ENCODE measurements at regions not wholly inside any gene's neighbourhood (a gene's known extent, or its start where the extent isn't known, plus 50 kb on each side); places are given as distances from the start of the nearest gene placed in this dataset.

DNA sequence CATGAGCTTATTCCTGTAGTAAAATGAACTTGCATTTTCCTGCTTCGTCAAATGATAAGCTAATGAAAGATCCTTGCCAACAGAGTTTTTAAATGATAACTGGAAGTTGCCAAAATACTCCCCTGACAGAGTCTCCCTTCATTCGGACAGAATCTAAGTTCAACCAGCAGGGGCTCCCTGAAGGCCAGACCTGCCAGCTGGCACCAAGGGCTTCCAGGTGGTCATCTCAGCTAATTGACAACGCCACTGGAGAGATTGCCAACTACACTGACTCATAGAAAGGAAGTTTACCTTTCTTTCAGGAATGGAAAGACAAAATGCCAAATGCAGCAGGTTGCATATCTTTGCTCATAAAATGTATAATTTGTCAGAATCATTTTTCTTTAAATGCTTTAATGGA lies 462.8 kb downstream of the GXYLT1 start (continued):
- TF ChIP-seq, protein P1, sequence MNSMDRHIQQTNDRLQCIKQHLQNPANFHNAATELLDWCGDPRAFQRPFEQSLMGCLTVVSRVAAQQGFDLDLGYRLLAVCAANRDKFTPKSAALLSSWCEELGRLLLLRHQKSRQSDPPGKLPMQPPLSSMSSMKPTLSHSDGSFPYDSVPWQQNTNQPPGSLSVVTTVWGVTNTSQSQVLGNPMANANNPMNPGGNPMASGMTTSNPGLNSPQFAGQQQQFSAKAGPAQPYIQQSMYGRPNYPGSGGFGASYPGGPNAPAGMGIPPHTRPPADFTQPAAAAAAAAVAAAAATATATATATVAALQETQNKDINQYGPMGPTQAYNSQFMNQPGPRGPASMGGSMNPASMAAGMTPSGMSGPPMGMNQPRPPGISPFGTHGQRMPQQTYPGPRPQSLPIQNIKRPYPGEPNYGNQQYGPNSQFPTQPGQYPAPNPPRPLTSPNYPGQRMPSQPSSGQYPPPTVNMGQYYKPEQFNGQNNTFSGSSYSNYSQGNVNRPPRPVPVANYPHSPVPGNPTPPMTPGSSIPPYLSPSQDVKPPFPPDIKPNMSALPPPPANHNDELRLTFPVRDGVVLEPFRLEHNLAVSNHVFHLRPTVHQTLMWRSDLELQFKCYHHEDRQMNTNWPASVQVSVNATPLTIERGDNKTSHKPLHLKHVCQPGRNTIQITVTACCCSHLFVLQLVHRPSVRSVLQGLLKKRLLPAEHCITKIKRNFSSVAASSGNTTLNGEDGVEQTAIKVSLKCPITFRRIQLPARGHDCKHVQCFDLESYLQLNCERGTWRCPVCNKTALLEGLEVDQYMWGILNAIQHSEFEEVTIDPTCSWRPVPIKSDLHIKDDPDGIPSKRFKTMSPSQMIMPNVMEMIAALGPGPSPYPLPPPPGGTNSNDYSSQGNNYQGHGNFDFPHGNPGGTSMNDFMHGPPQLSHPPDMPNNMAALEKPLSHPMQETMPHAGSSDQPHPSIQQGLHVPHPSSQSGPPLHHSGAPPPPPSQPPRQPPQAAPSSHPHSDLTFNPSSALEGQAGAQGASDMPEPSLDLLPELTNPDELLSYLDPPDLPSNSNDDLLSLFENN (IDR thresholded peaks at IDR 0.05; ENCODE audit: low read depth in 2 of 2, low read length in 2 of 2): no peak
- TF ChIP-seq ZKSCAN3 (CRISPR knock-in tag; IDR thresholded peaks at IDR 0.05): no peak

DNA sequence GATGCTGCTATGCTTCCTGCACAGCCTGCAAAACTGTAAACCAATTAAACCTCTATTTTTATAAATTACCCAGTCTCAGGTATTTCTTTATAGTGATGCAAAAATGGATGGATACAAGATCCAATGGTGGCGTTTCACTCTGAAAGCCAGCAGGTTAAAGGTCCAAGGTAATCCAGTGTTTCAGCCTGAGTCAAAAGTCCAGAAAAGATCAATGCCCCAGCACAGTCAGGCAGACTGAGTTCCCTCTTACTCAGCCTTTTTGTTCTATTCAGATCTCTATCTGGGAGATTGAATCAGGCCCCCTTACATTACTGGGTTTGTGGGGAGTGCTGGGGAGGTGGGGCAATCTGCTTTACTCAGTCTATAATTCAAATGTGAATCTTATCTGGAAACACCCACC lies 464.5 kb downstream of the GXYLT1 start:
- no TSS peak for BruUV-seq (replicated peaks)
- H3K36me3 ChIP-seq (ENCODE audit: control insufficient read depth, insufficient read depth, low read length): no peaks in the 10 kb centered on the region
- no peak for DNase-seq (ENCODE audit: extremely low read depth in 1 of 4, low spot score in 3 of 4)
- H3K9me3 ChIP-seq (replicated peaks; ENCODE audit: control insufficient read depth, insufficient read depth, low read depth, low read length): no peaks in the 10 kb centered on the region
- no peaks in the 10 kb centered on the region for H3K4me1 ChIP-seq (replicated peaks in 1 of 2; ENCODE audit: control insufficient read depth in 2 of 2, insufficient read depth in 2 of 2, low read length in 2 of 2)
- ChIA-PET POLR2A (no interaction called here), CTCF (ENCODE audit: low intra/inter-chr PET ratio) (no interaction called here)
- H3K27me3 ChIP-seq (ENCODE audit: control insufficient read depth in 2 of 2, insufficient read depth in 2 of 2, low read length in 2 of 2): no peaks in the 10 kb centered on the region
- intact Hi-C loops (cut with micrococcal nuclease) (no loop called here), in situ Hi-C loops (cut with MboI) (no loop called here)
- no peaks in the 10 kb centered on the region for H3K9me1 ChIP-seq (ENCODE audit: control insufficient read depth, insufficient read depth, low read length)
- TF ChIP-seq JUND (IDR thresholded peaks at IDR 0.05; ENCODE audit: borderline replicate concordance, low read depth, low read length) (no peak), JUND (tag; IDR thresholded peaks at IDR 0.05; ENCODE audit: borderline replicate concordance, low read depth, low read length) (no peak), SETDB1 (IDR thresholded peaks at IDR 0.05; ENCODE audit: low read length) (no peak), ARHGAP35 (IDR thresholded peaks at IDR 0.05; ENCODE audit: partially characterized antibody) (no peak), STAT5A (IDR thresholded peaks at IDR 0.05; ENCODE audit: borderline replicate concordance, low read length) (no peak), ZNF785 (CRISPR knock-in tag; IDR thresholded peaks at IDR 0.05) (no peak), ZBTB8A (IDR thresholded peaks at IDR 0.05; ENCODE audit: partially characterized antibody) (no peak), EZH2 (IDR thresholded peaks at IDR 0.05; ENCODE audit: borderline replicate concordance, low read depth, low read length) (no peak), GTF2F1 (IDR thresholded peaks at IDR 0.05; ENCODE audit: low read depth, low read length) (no peak), RBM39 (optimal IDR thresholded peaks at IDR 0.05; ENCODE audit: low read depth, low read length) (no peak), SAFB (IDR thresholded peaks at IDR 0.05; ENCODE audit: borderline replicate concordance, low read depth, low read length) (no peak), CBX1 (IDR thresholded peaks at IDR 0.05; ENCODE audit: low read depth) (no peak)
- no peak overlapping the region for H3K27ac ChIP-seq (ENCODE audit: extremely low read depth, low read depth, low read length)
- no peak overlapping the region for H3K9ac ChIP-seq (ENCODE audit: insufficient read depth in 1 of 2, low read depth in 2 of 2, low read length in 2 of 2)
- no peak overlapping the region for H3K4me3 ChIP-seq
- no peak for FAIRE-seq
- H3K79me2 ChIP-seq (ENCODE audit: control insufficient read depth, insufficient read depth, low read length): no peaks in the 10 kb centered on the region
- 0% methylated on average over 1 of the region's 1 CpG for WGBS (ENCODE audit: insufficient coverage, low coverage, missing lambda C conversion rate)
- no peak for ATAC-seq
- no peaks in the 10 kb centered on the region for H4K20me1 ChIP-seq (replicated peaks; ENCODE audit: control insufficient read depth, insufficient read depth, low read length)
- no peak overlapping the region for H2AFZ ChIP-seq (ENCODE audit: low read depth, low read length)
- H3K4me2 ChIP-seq (ENCODE audit: insufficient read depth, low read length): no peak overlapping the region

Measured in K562 (cell line).